HUES64 (cell line): ENCODE measurements at regions not wholly inside any gene's neighbourhood (a gene's known extent, or its start where the extent isn't known, plus 50 kb on each side); places are given as distances from the start of the nearest gene placed in this dataset.

Source experiments
- H3K27ac ChIP-seq: 2 replicates; pipeline ENCODE4 v1.7.0; 2013; ENCODE audit warnings: low read depth, low read length, inconsistent platforms
- H3K27me3 ChIP-seq: 2 replicates; pipeline ENCODE4 v1.6.1; 2013; ENCODE audit warnings: mild to moderate bottlenecking, low read length; ENCODE audit not compliant: insufficient read depth
- H3K36me3 ChIP-seq: 2 replicates; pipeline ENCODE4 v1.6.1; 2013; ENCODE audit warnings: mild to moderate bottlenecking, low read length; ENCODE audit not compliant: insufficient read depth
- H3K4me1 ChIP-seq: 2 replicates; pipeline ENCODE4 v1.6.1; 2013; ENCODE audit warnings: mild to moderate bottlenecking, low read length, moderate library complexity; ENCODE audit not compliant: insufficient read depth
- H3K4me3 ChIP-seq: 2 replicates; pipeline ENCODE4 v1.5.1; 2013; ENCODE audit warnings: mild to moderate bottlenecking, low read length, moderate library complexity
- H3K9ac ChIP-seq: 2 replicates; pipeline ENCODE4 v1.6.1; 2013; ENCODE audit warnings: mild to moderate bottlenecking, low read depth, low read length
- H3K9me3 ChIP-seq: 2 replicates; pipeline ENCODE4 v1.6.1; 2013; ENCODE audit warnings: low read depth, low read length; ENCODE audit not compliant: insufficient read depth
- WGBS: fragments of 150-250, 120-280 bp; methylation state at CpG from one replicate; pipeline ENCODE4 v1.1.7; 2013; ENCODE audit warnings: missing lambda C conversion rate; 5-methylcytosine and 5-hydroxymethylcytosine counted together

GRCh38 chr9:134228649-134229048, 64.3 kb upstream of the RNU6ATAC start:
- no peak overlapping the region for H3K9ac ChIP-seq
- no peaks in the 10 kb centered on the region for H3K9me3 ChIP-seq
- 86% methylated on average over 6 of the region's 8 CpGs for WGBS
- H3K4me1 ChIP-seq = no peaks in the 10 kb centered on the region
- H3K36me3 ChIP-seq = no peaks in the 10 kb centered on the region
- H3K27me3 ChIP-seq = no peaks in the 10 kb centered on the region
- H3K27ac ChIP-seq = no peak overlapping the region
- no peak overlapping the region for H3K4me3 ChIP-seq

- WGBS = 92% methylated on average over 23 of the region's 23 CpGs
- H3K27me3 ChIP-seq = no peaks in the 10 kb centered on the region
Observed at GRCh38 chr9:134229466-134230091, 65.2 kb upstream of the RNU6ATAC start.

GRCh38 chr9:134230092-134230941, 66.0 kb upstream of the RNU6ATAC start:
- Histone ChIP-seq H3K36me3 (no peaks in the 10 kb centered on the region), H3K4me3 (no peak overlapping the region), H3K9me3 (no peaks in the 10 kb centered on the region), H3K27ac (no peak overlapping the region), H3K9ac (no peak overlapping the region), H3K27me3 (no peaks in the 10 kb centered on the region), H3K4me1 (no peaks in the 10 kb centered on the region)
- 87% methylated on average over 28 of the region's 28 CpGs for WGBS

More at GRCh38 chr9:134229466-134230091, 65.2 kb upstream of the RNU6ATAC start:
- Histone ChIP-seq H3K4me3 (no peak overlapping the region), H3K4me1 (no peaks in the 10 kb centered on the region), H3K9me3 (no peaks in the 10 kb centered on the region), H3K36me3 (no peaks in the 10 kb centered on the region), H3K9ac (no peak overlapping the region), H3K27ac (no peak overlapping the region)

GRCh38 chr9:134230942-134231325, 66.6 kb upstream of the RNU6ATAC start:
- H3K9ac ChIP-seq = no peak overlapping the region
- H3K4me3 ChIP-seq = no peak overlapping the region
- H3K36me3 ChIP-seq = no peaks in the 10 kb centered on the region
- H3K27me3 ChIP-seq = no peaks in the 10 kb centered on the region
- H3K9me3 ChIP-seq = no peaks in the 10 kb centered on the region
- H3K27ac ChIP-seq = no peak overlapping the region
- WGBS = 94% methylated on average over 14 of the region's 14 CpGs
- no peaks in the 10 kb centered on the region for H3K4me1 ChIP-seq

GRCh38 chr9:134231330-134231745, 67.0 kb upstream of the RNU6ATAC start:
- Histone ChIP-seq H3K4me3 (no peak overlapping the region), H3K9me3 (no peaks in the 10 kb centered on the region), H3K4me1 (no peaks in the 10 kb centered on the region), H3K27ac (no peak overlapping the region), H3K36me3 (no peaks in the 10 kb centered on the region), H3K27me3 (no peaks in the 10 kb centered on the region), H3K9ac (no peak overlapping the region)
- WGBS = 87% methylated on average over 12 of the region's 12 CpGs

GRCh38 chr9:134231767-134232166, 67.4 kb upstream of the RNU6ATAC start:
- H3K9me3 ChIP-seq = no peaks in the 10 kb centered on the region
- no peak overlapping the region for H3K4me3 ChIP-seq
- H3K4me1 ChIP-seq = no peaks in the 10 kb centered on the region
- H3K36me3 ChIP-seq = no peaks in the 10 kb centered on the region
- H3K27me3 ChIP-seq = no peaks in the 10 kb centered on the region
- 91% methylated on average over 7 of the region's 8 CpGs for WGBS
- no peak overlapping the region for H3K9ac ChIP-seq
- no peak overlapping the region for H3K27ac ChIP-seq

- 90% methylated on average over 16 of the region's 16 CpGs for WGBS
- Histone ChIP-seq H3K9ac (no peak overlapping the region), H3K27ac (no peak overlapping the region), H3K27me3 (no peaks in the 10 kb centered on the region), H3K9me3 (no peaks in the 10 kb centered on the region), H3K4me1 (no peaks in the 10 kb centered on the region), H3K36me3 (no peaks in the 10 kb centered on the region), H3K4me3 (no peak overlapping the region)
Observed at GRCh38 chr9:134233022-134233421, 68.7 kb upstream of the RNU6ATAC start.

GRCh38 chr9:134234001-134234660, 69.8 kb upstream of the RNU6ATAC start:
- no peaks in the 10 kb centered on the region for H3K9me3 ChIP-seq
- H3K4me1 ChIP-seq = no peaks in the 10 kb centered on the region
- H3K4me3 ChIP-seq = no peak overlapping the region
- no peak overlapping the region for H3K9ac ChIP-seq
- H3K27me3 ChIP-seq = no peaks in the 10 kb centered on the region
- no peaks in the 10 kb centered on the region for H3K36me3 ChIP-seq
- no peak overlapping the region for H3K27ac ChIP-seq
- WGBS = 89% methylated on average over 21 of the region's 21 CpGs

- H3K27me3 ChIP-seq = no peaks in the 10 kb centered on the region
- no peaks in the 10 kb centered on the region for H3K9me3 ChIP-seq
- H3K36me3 ChIP-seq = no peaks in the 10 kb centered on the region
- H3K4me1 ChIP-seq = no peaks in the 10 kb centered on the region
- H3K4me3 ChIP-seq = no peak overlapping the region
- WGBS = 89% methylated on average over 21 of the region's 21 CpGs
- no peak overlapping the region for H3K9ac ChIP-seq
- no peak overlapping the region for H3K27ac ChIP-seq
Observed at GRCh38 chr9:134234687-134235359, 70.5 kb upstream of the RNU6ATAC start.

GRCh38 chr9:134235366-134235765, 71.0 kb upstream of the RNU6ATAC start:
- Histone ChIP-seq H3K9me3 (no peaks in the 10 kb centered on the region), H3K4me1 (no peaks in the 10 kb centered on the region), H3K4me3 (no peak overlapping the region), H3K27me3 (no peaks in the 10 kb centered on the region), H3K36me3 (no peaks in the 10 kb centered on the region), H3K27ac (no peak overlapping the region), H3K9ac (no peak overlapping the region)
- 89% methylated on average over 16 of the region's 16 CpGs for WGBS

GRCh38 chr9:134236001-134236421, 71.6 kb upstream of the RNU6ATAC start:
- H3K27me3 ChIP-seq = no peaks in the 10 kb centered on the region
- no peaks in the 10 kb centered on the region for H3K9me3 ChIP-seq
- WGBS = 97% methylated on average over 6 of the region's 6 CpGs
- H3K36me3 ChIP-seq = no peaks in the 10 kb centered on the region
- no peak overlapping the region for H3K4me3 ChIP-seq
- H3K9ac ChIP-seq = no peak overlapping the region
- H3K27ac ChIP-seq = no peak overlapping the region
- no peaks in the 10 kb centered on the region for H3K4me1 ChIP-seq
